Keratinocyte (primary cell): ENCODE measurements at regions not wholly inside any gene's neighbourhood (a gene's known extent, or its start where the extent isn't known, plus 50 kb on each side); places are given as distances from the start of the nearest gene placed in this dataset.

Experiments used
- DNase-seq: peaks from one replicate; pipeline ENCODE4 v3.0.0-alpha.2; 2011; ENCODE audit warnings: low read depth, missing footprints, low spot score
- FAIRE-seq: peaks from 2 replicates; lab custom pipeline; 2011; peaks lifted over from hg19 to GRCh38; lab: Jason Lieb, UNC
- H2AFZ ChIP-seq: 2 replicates; pipeline ENCODE4 v1.6.0; 2012; ENCODE audit warnings: low read length, control low read depth, inconsistent platforms; ENCODE audit not compliant: control insufficient read depth
- H3K27ac ChIP-seq: 2 replicates; pipeline ENCODE4 v1.5.1; 2011; ENCODE audit warnings: low read length; ENCODE audit not compliant: control insufficient read depth, insufficient read depth
- H3K27me3 ChIP-seq: 3 replicates; pipeline ENCODE4 v1.6.0; 2011; ENCODE audit warnings: low read length; ENCODE audit not compliant: control insufficient read depth, insufficient read depth; ENCODE audit errors: extremely low read depth
- H3K36me3 ChIP-seq, 2 experiments: 2 replicates in 1 of 2; 3 replicates in 1 of 2; pipeline ENCODE4 v1.5.1; 2011; ENCODE audit warnings: low read length in 2 of 2, mild to moderate bottlenecking in 1 of 2; ENCODE audit not compliant: control insufficient read depth in 2 of 2, insufficient read depth in 2 of 2; ENCODE audit errors: extremely low read depth in 1 of 2
- H3K4me1 ChIP-seq: 3 replicates; pipeline ENCODE4 v1.5.1; 2011; ENCODE audit warnings: low read length; ENCODE audit not compliant: control insufficient read depth, insufficient read depth; ENCODE audit errors: extremely low read depth
- H3K4me2 ChIP-seq: 3 replicates; pipeline ENCODE4 v1.6.0; 2011; ENCODE audit warnings: low read depth, low read length; ENCODE audit not compliant: control insufficient read depth, insufficient read depth; ENCODE audit errors: extremely low read depth
- H3K4me3 ChIP-seq, 3 experiments: fragments of 200-600 bp in 1 of 3; sonication (generic) in 1 of 3; 2 replicates in 2 of 3; 3 replicates in 1 of 3; pipeline ENCODE4 v1.5.1; 2011 to 2016; ENCODE audit warnings: low read length in 3 of 3, mild to moderate bottlenecking in 3 of 3, control low read depth in 2 of 3, inconsistent platforms in 1 of 3, low read depth in 1 of 3, mixed read lengths in 1 of 3, mixed run types in 1 of 3, moderate library complexity in 1 of 3; ENCODE audit not compliant: control insufficient read depth in 2 of 3, insufficient read depth in 2 of 3; ENCODE audit errors: extremely low read depth in 1 of 3
- H3K79me2 ChIP-seq: 2 replicates; pipeline ENCODE4 v1.6.0; 2012; ENCODE audit warnings: low read length; ENCODE audit not compliant: control insufficient read depth, insufficient read depth
- H3K9ac ChIP-seq: 3 replicates; pipeline ENCODE4 v1.6.0; 2011; ENCODE audit warnings: low read length; ENCODE audit not compliant: control insufficient read depth, insufficient read depth; ENCODE audit errors: extremely low read depth
- H3K9me1 ChIP-seq: 3 replicates; pipeline ENCODE4 v1.6.0; 2011; ENCODE audit warnings: low read length; ENCODE audit not compliant: control insufficient read depth, insufficient read depth; ENCODE audit errors: extremely low read depth
- H3K9me3 ChIP-seq: 2 replicates; pipeline ENCODE4 v1.5.1; 2012; ENCODE audit warnings: low read depth, low read length; ENCODE audit not compliant: control insufficient read depth
- H4K20me1 ChIP-seq: 3 replicates; pipeline ENCODE4 v1.6.0; 2011; ENCODE audit warnings: low read length; ENCODE audit not compliant: control insufficient read depth, insufficient read depth; ENCODE audit errors: extremely low read depth
- CTCF ChIP-seq, 3 experiments: IDR thresholded peaks in 1 of 3; conservative IDR thresholded peaks in 1 of 3; optimal IDR thresholded peaks in 1 of 3; 2 replicates in 2 of 3; 3 replicates in 1 of 3; pipeline versions ENCODE3 to v1.5.1; 2011; ENCODE audit warnings: low read length in 3 of 3, mild to moderate bottlenecking in 3 of 3, moderate library complexity in 2 of 3, control low read depth in 1 of 3, inconsistent platforms in 1 of 3; ENCODE audit not compliant: insufficient read depth in 2 of 3; ENCODE audit errors: extremely low read depth in 1 of 3
- EZH2 ChIP-seq: IDR thresholded peaks from one replicate; pipeline ENCODE4 v1.6.1; 2012; ENCODE audit warnings: inconsistent platforms, mild to moderate bottlenecking, low read length, moderate library complexity
- dilution Hi-C: fragments of 300-500 bp; cut with MboI; formaldehyde crosslinking; loops from one replicate; pipeline ENCODE4 v1.7.0; 2020; ENCODE audit warnings: low sequenced_read_pairs; ENCODE audit not compliant: extremely low pct_ligation_motif_present

GRCh38 chr5:17070647-17071046 lies 134.6 kb upstream of the MYO10 start:
- no peaks in the 10 kb centered on the region for H3K9me3 ChIP-seq
- TF ChIP-seq CTCF (optimal IDR thresholded peaks at IDR 0.05 in 1 of 3, IDR thresholded peaks at IDR 0.05 in 1 of 3, conservative IDR thresholded peaks at IDR 0.05 in 1 of 3; ENCODE audit: extremely low read depth in 1 of 3, insufficient read depth in 2 of 3, low read length in 3 of 3) (no peak), EZH2 (no peak)
- H3K9ac ChIP-seq = no peak overlapping the region
- no peak overlapping the region for H2AFZ ChIP-seq
- H3K4me3 ChIP-seq = no peak overlapping the region
- H3K27me3 ChIP-seq = no peaks in the 10 kb centered on the region
- H3K9me1 ChIP-seq = no peaks in the 10 kb centered on the region
- H3K4me2 ChIP-seq = no peak overlapping the region
- dilution Hi-C loops = no loop called here
- DNase-seq (no peak), FAIRE-seq (no peak)
- H3K79me2 ChIP-seq = no peaks in the 10 kb centered on the region
- peaks cover 13% of the 10 kb centered on the region for H3K4me1 ChIP-seq
- H4K20me1 ChIP-seq = no peaks in the 10 kb centered on the region
- no peaks in the 10 kb centered on the region for H3K36me3 ChIP-seq
- H3K27ac ChIP-seq = no peak overlapping the region

DNA sequence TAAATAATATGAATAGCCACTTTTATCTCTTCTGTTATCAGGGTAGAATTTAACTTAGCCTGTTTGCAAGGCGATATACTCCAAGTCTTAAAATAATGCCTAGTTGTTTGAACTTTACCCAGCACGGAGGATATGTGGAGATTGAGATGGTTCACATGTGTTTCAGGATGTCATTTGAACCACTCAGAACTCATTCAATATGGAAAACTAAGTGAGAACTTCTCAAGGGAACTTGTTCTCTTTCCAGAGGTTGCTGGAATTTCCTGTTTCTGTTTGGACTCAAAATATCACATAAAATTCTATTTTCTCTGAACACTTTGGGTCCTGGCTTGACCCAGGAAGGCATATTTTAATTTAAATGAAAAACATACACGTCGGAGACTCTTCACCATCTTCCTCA lies 139.1 kb upstream of the MYO10 start:
- FAIRE-seq = peak; percentile 34
- no peak for DNase-seq
- TF ChIP-seq CTCF (optimal IDR thresholded peaks at IDR 0.05 in 1 of 3, IDR thresholded peaks at IDR 0.05 in 1 of 3, conservative IDR thresholded peaks at IDR 0.05 in 1 of 3; ENCODE audit: extremely low read depth in 1 of 3, insufficient read depth in 2 of 3, low read length in 3 of 3) (no peak), EZH2 (no peak)

More for the DNA sequence above, 139.1 kb upstream of the MYO10 start:
- Histone ChIP-seq H3K36me3 (no peaks in the 10 kb centered on the region), H3K9ac (no peak overlapping the region), H3K4me2 (no peak overlapping the region), H3K79me2 (no peaks in the 10 kb centered on the region), H2AFZ (no peak overlapping the region), H3K4me3 (no peak overlapping the region), H3K27me3 (no peaks in the 10 kb centered on the region), H4K20me1 (no peaks in the 10 kb centered on the region), H3K27ac (no peak overlapping the region), H3K9me1 (no peaks in the 10 kb centered on the region), H3K4me1 (peaks cover 13% of the 10 kb centered on the region), H3K9me3 (no peaks in the 10 kb centered on the region)
- dilution Hi-C loops = no loop called here
